ENCODE measurements at regions not wholly inside any gene's neighbourhood (a gene's known extent, or its start where the extent isn't known, plus 50 kb on each side); places are given as distances from the start of the nearest gene placed in this dataset.
"Not testable (repeated sequence)": the region's sequence is repeated elsewhere in the genome, so short reads cannot be mapped to it uniquely, and the experiment has no call there.

DNA sequence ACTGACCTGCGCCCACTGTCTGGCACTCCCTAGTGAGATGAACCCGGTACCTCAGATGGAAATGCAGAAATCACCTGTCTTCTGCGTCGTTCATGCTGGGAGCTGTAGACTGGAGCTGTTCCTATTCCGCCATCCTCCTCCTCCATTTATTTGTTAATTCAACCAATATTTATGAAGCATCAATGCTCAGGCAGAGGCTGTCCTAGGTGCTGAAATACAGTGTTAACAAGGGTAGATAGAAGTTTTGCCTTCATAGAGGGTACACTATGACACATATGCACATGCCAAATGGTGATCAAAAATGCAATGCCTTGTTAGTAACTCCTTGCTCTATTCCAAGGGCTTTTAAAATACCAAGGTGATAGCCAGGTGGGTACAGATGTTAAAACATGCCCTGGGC is 166.0 kb upstream of the CCL2 start:
- TF ChIP-seq, protein P1, sequence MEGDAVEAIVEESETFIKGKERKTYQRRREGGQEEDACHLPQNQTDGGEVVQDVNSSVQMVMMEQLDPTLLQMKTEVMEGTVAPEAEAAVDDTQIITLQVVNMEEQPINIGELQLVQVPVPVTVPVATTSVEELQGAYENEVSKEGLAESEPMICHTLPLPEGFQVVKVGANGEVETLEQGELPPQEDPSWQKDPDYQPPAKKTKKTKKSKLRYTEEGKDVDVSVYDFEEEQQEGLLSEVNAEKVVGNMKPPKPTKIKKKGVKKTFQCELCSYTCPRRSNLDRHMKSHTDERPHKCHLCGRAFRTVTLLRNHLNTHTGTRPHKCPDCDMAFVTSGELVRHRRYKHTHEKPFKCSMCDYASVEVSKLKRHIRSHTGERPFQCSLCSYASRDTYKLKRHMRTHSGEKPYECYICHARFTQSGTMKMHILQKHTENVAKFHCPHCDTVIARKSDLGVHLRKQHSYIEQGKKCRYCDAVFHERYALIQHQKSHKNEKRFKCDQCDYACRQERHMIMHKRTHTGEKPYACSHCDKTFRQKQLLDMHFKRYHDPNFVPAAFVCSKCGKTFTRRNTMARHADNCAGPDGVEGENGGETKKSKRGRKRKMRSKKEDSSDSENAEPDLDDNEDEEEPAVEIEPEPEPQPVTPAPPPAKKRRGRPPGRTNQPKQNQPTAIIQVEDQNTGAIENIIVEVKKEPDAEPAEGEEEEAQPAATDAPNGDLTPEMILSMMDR (conservative IDR thresholded peaks at IDR 0.05; ENCODE audit: low read length), result not testable (repeated sequence)
- TF ChIP-seq EZH2phosphoT487 (IDR thresholded peaks at IDR 0.05; ENCODE audit: borderline replicate concordance), result not testable (repeated sequence)

All from Loucy (cell line).